HG03060 (cell line): ENCODE measurements at regions not wholly inside any gene's neighbourhood (a gene's known extent, or its start where the extent isn't known, plus 50 kb on each side); places are given as distances from the start of the nearest gene placed in this dataset.

Source experiments
- ATAC-seq: cut with Tn5 transposase; IDR thresholded peaks from one replicate; pipeline ENCODE4 v1.9.1; 2021; ENCODE audit warnings: low read depth, moderate number of reproducible peaks; ENCODE audit not compliant: unreplicated experiment

- ATAC-seq, result no peak
Observed at GRCh38 chr20:11799281-11799684, 118.4 kb upstream of the BTBD3 start.

- no peak for ATAC-seq
Observed at GRCh38 chr20:11807054-11808048, 110.3 kb upstream of the BTBD3 start.

GRCh38 chr20:11808841-11809240 is 108.9 kb upstream of the BTBD3 start:
- ATAC-seq, result no peak

- no peak for ATAC-seq
Observed at GRCh38 chr20:11810311-11811083, 107.2 kb upstream of the BTBD3 start.

- ATAC-seq, result no peak
Observed at GRCh38 chr20:11813106-11813890, 104.4 kb upstream of the BTBD3 start.

GRCh38 chr20:11814267-11814666 is 103.4 kb upstream of the BTBD3 start:
- no peak for ATAC-seq

- no peak for ATAC-seq
Observed at GRCh38 chr20:11820838-11821237, 96.9 kb upstream of the BTBD3 start.

GRCh38 chr20:11822540-11822794 is 95.2 kb upstream of the BTBD3 start:
- no peak for ATAC-seq

- no peak for ATAC-seq
Observed at GRCh38 chr20:11826334-11826733, 91.4 kb upstream of the BTBD3 start.

GRCh38 chr20:11832397-11832796 is 85.3 kb upstream of the BTBD3 start:
- ATAC-seq, result no peak

- ATAC-seq, result no peak
Observed at GRCh38 chr20:11832851-11833250, 84.8 kb upstream of the BTBD3 start.

- ATAC-seq, result no peak
Observed at GRCh38 chr20:11833825-11834224, 83.9 kb upstream of the BTBD3 start.

GRCh38 chr20:11838076-11838636 is 79.5 kb upstream of the BTBD3 start:
- no peak for ATAC-seq

GRCh38 chr20:11841972-11842461 is 75.7 kb upstream of the BTBD3 start:
- ATAC-seq, result no peak

GRCh38 chr20:11843289-11843688 is 74.4 kb upstream of the BTBD3 start:
- no peak for ATAC-seq

- ATAC-seq, result no peak
Observed at GRCh38 chr20:11844691-11845090, 73.0 kb upstream of the BTBD3 start.

- ATAC-seq, result no peak
Observed at GRCh38 chr20:11845340-11845739, 72.4 kb upstream of the BTBD3 start.

GRCh38 chr20:11846131-11846530 is 71.6 kb upstream of the BTBD3 start:
- no peak for ATAC-seq

- ATAC-seq, result no peak
Observed at GRCh38 chr20:11847827-11848226, 69.9 kb upstream of the BTBD3 start.

- ATAC-seq, result no peak
Observed at GRCh38 chr20:11849270-11849915, 68.3 kb upstream of the BTBD3 start.
